H9 (cell line): ENCODE measurements at regions not wholly inside any gene's neighbourhood (a gene's known extent, or its start where the extent isn't known, plus 50 kb on each side); places are given as distances from the start of the nearest gene placed in this dataset.

Experiments used
- DNase-seq: peaks from one replicate; pipeline ENCODE4 v3.0.0-alpha.2; 2017
- H2AFZ ChIP-seq: one replicate; pipeline ENCODE4 v1.6.1; 2013; ENCODE audit warnings: mild to moderate bottlenecking, low read length, control low read depth, moderate library complexity
- H2AK5ac ChIP-seq: 2 replicates; pipeline ENCODE4 v1.6.1; 2013; ENCODE audit warnings: low read length, control low read depth, mixed read lengths; ENCODE audit not compliant: insufficient read length
- H2BK120ac ChIP-seq: one replicate; pipeline ENCODE4 v1.6.1; 2013; ENCODE audit warnings: low read depth, mild to moderate bottlenecking, low read length, control low read depth, inconsistent platforms; ENCODE audit not compliant: poor library complexity, severe bottlenecking
- H2BK12ac ChIP-seq: 2 replicates; pipeline ENCODE4 v1.6.1; 2013; ENCODE audit warnings: low read length, control low read depth, mixed read lengths, low read depth; ENCODE audit not compliant: insufficient read length
- H2BK15ac ChIP-seq: 2 replicates; pipeline ENCODE4 v1.6.1; 2013; ENCODE audit warnings: low read depth, low read length, control low read depth
- H2BK20ac ChIP-seq: one replicate; pipeline ENCODE4 v1.6.1; 2013; ENCODE audit warnings: low read depth, mild to moderate bottlenecking, low read length, control low read depth, inconsistent platforms; ENCODE audit not compliant: poor library complexity, severe bottlenecking
- H2BK5ac ChIP-seq: 2 replicates; pipeline ENCODE4 v1.6.1; 2013; ENCODE audit warnings: low read length, control low read depth, mixed read lengths; ENCODE audit not compliant: insufficient read length
- H3K14ac ChIP-seq: 2 replicates; pipeline ENCODE4 v1.6.1; 2013; ENCODE audit warnings: low read length, control low read depth; ENCODE audit not compliant: insufficient read depth
- H3K18ac ChIP-seq: 2 replicates; pipeline ENCODE4 v1.6.1; 2013; ENCODE audit warnings: low read depth, mild to moderate bottlenecking, mixed read lengths, low read length, control low read depth; ENCODE audit not compliant: insufficient read length
- H3K23ac ChIP-seq: 2 replicates; pipeline ENCODE4 v1.6.1; 2013; ENCODE audit warnings: low read length, control low read depth, mixed read lengths, low read depth; ENCODE audit not compliant: insufficient read length
- H3K23me2 ChIP-seq: 2 replicates; pipeline ENCODE4 v1.6.1; 2013; ENCODE audit warnings: low read depth, mild to moderate bottlenecking, mixed read lengths, low read length, control low read depth; ENCODE audit not compliant: insufficient read length, poor library complexity, severe bottlenecking
- H3K27ac ChIP-seq: 2 replicates; pipeline ENCODE4 v1.5.1; 2013; ENCODE audit warnings: low read length, control low read depth, mixed read lengths, low read depth; ENCODE audit not compliant: insufficient read length
- H3K27me3 ChIP-seq: 2 replicates; pipeline ENCODE4 v1.6.1; 2013; ENCODE audit warnings: low read length, control low read depth, inconsistent platforms; ENCODE audit not compliant: insufficient read depth
- H3K4ac ChIP-seq: 2 replicates; pipeline ENCODE4 v1.6.1; 2013; ENCODE audit warnings: low read depth, mild to moderate bottlenecking, control low read depth, inconsistent platforms, low read length, moderate library complexity
- H3K4me1 ChIP-seq: 2 replicates; pipeline ENCODE4 v1.6.1; 2013; ENCODE audit warnings: low read length, control low read depth, inconsistent platforms; ENCODE audit not compliant: insufficient read depth
- H3K4me2 ChIP-seq: 2 replicates; pipeline ENCODE4 v1.6.1; 2013; ENCODE audit warnings: low read length, control low read depth, mixed read lengths; ENCODE audit not compliant: insufficient read length, insufficient read depth
- H3K56ac ChIP-seq: 2 replicates; pipeline ENCODE4 v1.6.1; 2013; ENCODE audit warnings: low read depth, mild to moderate bottlenecking, mixed read lengths, low read length, control low read depth; ENCODE audit not compliant: insufficient read length
- H3K79me1 ChIP-seq: 2 replicates; pipeline ENCODE4 v1.6.1; 2013; ENCODE audit warnings: low read depth, mild to moderate bottlenecking, moderate library complexity, low read length, control low read depth, inconsistent platforms; ENCODE audit not compliant: insufficient read depth, poor library complexity, severe bottlenecking
- H3K79me2 ChIP-seq: 2 replicates; pipeline ENCODE4 v1.6.1; 2013; ENCODE audit warnings: low read length, control low read depth, inconsistent platforms; ENCODE audit not compliant: insufficient read depth
- H3K9ac ChIP-seq: 2 replicates; pipeline ENCODE4 v1.6.1; 2013; ENCODE audit warnings: low read length, control low read depth, mixed read lengths; ENCODE audit not compliant: insufficient read length; ENCODE audit errors: extremely low read depth
- H3K9me3 ChIP-seq: one replicate; pipeline ENCODE4 v1.6.1; 2013; ENCODE audit warnings: low read depth, low read length, inconsistent platforms; ENCODE audit not compliant: control insufficient read depth
- H3T11ph ChIP-seq: one replicate; pipeline ENCODE4 v1.6.1; 2013; ENCODE audit warnings: mild to moderate bottlenecking, low read length, control low read depth, inconsistent platforms
- H4K20me1 ChIP-seq: one replicate; pipeline ENCODE4 v1.6.1; 2013; ENCODE audit not compliant: control insufficient read depth, insufficient read length, insufficient read depth
- H4K5ac ChIP-seq: 2 replicates; pipeline ENCODE4 v1.6.1; 2013; ENCODE audit warnings: low read depth, mild to moderate bottlenecking, mixed read lengths, low read length, control low read depth; ENCODE audit not compliant: insufficient read length
- H4K8ac ChIP-seq: replicated peaks from 2 replicates; pipeline ENCODE4 v1.6.1; 2013; ENCODE audit warnings: low read length, control low read depth, mixed read lengths, low read depth; ENCODE audit not compliant: insufficient read length
- H4K91ac ChIP-seq: 2 replicates; pipeline ENCODE4 v1.6.1; 2013; ENCODE audit warnings: low read depth, mild to moderate bottlenecking, moderate library complexity, mixed read lengths, low read length, control low read depth; ENCODE audit not compliant: insufficient read length
- H3K27ac Mint-ChIP-seq, 3 experiments: 2 replicates in 2 of 3; 3 replicates in 1 of 3; pipeline ENCODE4 v1.8.0; 2020 to 2021; ENCODE audit warnings: mixed read lengths in 3 of 3, mild to moderate bottlenecking in 1 of 3, moderate library complexity in 1 of 3
- H3K27me3 Mint-ChIP-seq: 2 replicates; pipeline ENCODE4 v1.8.0; 2021; ENCODE audit warnings: low read depth, mild to moderate bottlenecking, moderate library complexity, mixed read lengths
- H3K36me3 Mint-ChIP-seq, 3 experiments: 2 replicates in 2 of 3; 3 replicates in 1 of 3; pipeline ENCODE4 v1.8.0; 2020 to 2021; ENCODE audit warnings: low read depth in 3 of 3, mixed read lengths in 3 of 3; ENCODE audit not compliant: insufficient read depth in 1 of 3
- H3K4me1 Mint-ChIP-seq, 2 experiments: 2 replicates each; pipeline ENCODE4 v1.8.0; 2020; ENCODE audit warnings: mixed read lengths in 2 of 2
- H3K4me3 Mint-ChIP-seq, 2 experiments: 2 replicates in 1 of 2; 3 replicates in 1 of 2; pipeline ENCODE4 v1.8.0; 2020 to 2021; ENCODE audit warnings: mild to moderate bottlenecking in 2 of 2, mixed read lengths in 2 of 2, moderate library complexity in 1 of 2
- H3K9me3 Mint-ChIP-seq, 2 experiments: 2 replicates in 1 of 2; 3 replicates in 1 of 2; pipeline ENCODE4 v1.8.0; 2020; ENCODE audit warnings: mild to moderate bottlenecking in 2 of 2, mixed read lengths in 2 of 2, moderate library complexity in 1 of 2
- CTCF ChIP-seq: fragments of 200-600 bp; sonication (generic); conservative IDR thresholded peaks from 3 replicates; pipeline ENCODE4 v1.8.0; 2021; ENCODE audit warnings: antibody characterized with exemption, mild to moderate bottlenecking
- WGBS: extraction: QIAGEN DNeasy Blood & Tissue Kit; methylation state at CpG from one replicate; pipeline ENCODE4 v1.1.7; 2013; ENCODE audit warnings: missing lambda C conversion rate, low lambda C conversion rate, mixed read lengths; ENCODE audit not compliant: insufficient read length; ENCODE audit errors: extremely low coverage; 5-methylcytosine and 5-hydroxymethylcytosine counted together

GRCh38 chr12:75592086-75592485 lies 80.7 kb upstream of the KRR1 start:
- Histone ChIP-seq H2BK15ac (no peak overlapping the region), H3K23me2 (no peaks in the 10 kb centered on the region), H3K14ac (no peak overlapping the region), H2BK120ac (no peak overlapping the region), H4K91ac (no peak overlapping the region), H4K5ac (no peak overlapping the region), H3K79me2 (no peaks in the 10 kb centered on the region), H3K4ac (no peak overlapping the region), H2BK12ac (no peak overlapping the region), H4K8ac (no peak overlapping the region), H3K27ac (no peak overlapping the region), H3K9me3 (no peaks in the 10 kb centered on the region), H2BK5ac (no peak overlapping the region), H3K56ac (no peak overlapping the region), H3K23ac (no peak overlapping the region), H3K4me1 (no peaks in the 10 kb centered on the region), H3K18ac (no peak overlapping the region), H3K4me2 (no peak overlapping the region), H2BK20ac (no peak overlapping the region), H3K9ac (no peak overlapping the region), H4K20me1 (no peaks in the 10 kb centered on the region), H3T11ph (no peak overlapping the region), H3K79me1 (no peaks in the 10 kb centered on the region), H3K27me3 (no peaks in the 10 kb centered on the region), H2AFZ (no peak overlapping the region), H2AK5ac (no peak overlapping the region)
- Mint-ChIP-seq H3K4me1 (peaks cover 6 to 7% of the 10 kb centered on the region in 2 experiments; a peak in 3 of 4 replicates), H3K4me3 (no peak overlapping the region), H3K9me3 (no peaks in the 10 kb centered on the region; a peak in 1 of 5 replicates), H3K27me3 (no peaks in the 10 kb centered on the region), H3K36me3 (no peaks in the 10 kb centered on the region; a peak in 1 of 7 replicates), H3K27ac (no peak overlapping the region)
- WGBS: no CpG with 5 or more reads among the region's 5 CpGs
- no peak for DNase-seq
- TF ChIP-seq CTCF: no peak
